Body of pancreas (tissue), 4 donors: ENCODE measurements at regions not wholly inside any gene's neighbourhood (a gene's known extent, or its start where the extent isn't known, plus 50 kb on each side); places are given as distances from the start of the nearest gene placed in this dataset.
A peak's percentile ranks its signal among the peaks of the same experiment; 100 is the strongest.
"Not testable (repeated sequence)": the region's sequence is repeated elsewhere in the genome, so short reads cannot be mapped to it uniquely, and the experiment has no call there.

Source experiments
- ATAC-seq: fragments of 150-250 bp; one replicate; pipeline ENCODE4 v1.9.1; 2016
- DNase-seq, 4 donors: peaks; one replicate each; pipeline ENCODE4 v3.0.0-alpha.2; 2019
- H3K27ac ChIP-seq, 4 donors: fragments of 200-600 bp; sonication (generic); 1 replicate in 3 of 4; 2 replicates in 1 of 4; pipeline versions ENCODE4 v1.5.1 to v1.6.1; 2016 to 2019; ENCODE audit warnings: mild to moderate bottlenecking in 1 of 4, mixed read lengths in 1 of 4, moderate library complexity in 1 of 4
- H3K27me3 ChIP-seq, 2 donors: fragments of 200-600 bp; sonication (generic); one replicate each; pipeline ENCODE4 v1.6.0; 2016; ENCODE audit warnings: mild to moderate bottlenecking in 1 of 2
- H3K36me3 ChIP-seq, 2 donors: fragments of 200-600 bp; sonication (generic); replicated peaks in 1 of 2; 2 replicates each; pipeline ENCODE4 v1.5.1; 2016; ENCODE audit warnings: low read depth in 2 of 2; ENCODE audit not compliant: insufficient read depth in 1 of 2
- H3K4me1 ChIP-seq: fragments of 200-600 bp; sonication (generic); one replicate; pipeline ENCODE4 v1.6.0; 2016
- H3K4me3 ChIP-seq, 2 donors: fragments of 200-600 bp; sonication (generic); 1 replicate in 1 of 2; 2 replicates in 1 of 2; pipeline ENCODE4 v1.5.1; 2016 to 2019
- H3K9me3 ChIP-seq, 3 donors: fragments of 200-600 bp; sonication (generic); 1 replicate in 2 of 3; 2 replicates in 1 of 3; pipeline ENCODE4 v1.5.1; 2016
- POLR2A ChIP-seq, 3 donors: fragments of 450-650 bp; IDR thresholded peaks; one replicate each; pipeline ENCODE4 v1.6.1; 2016; ENCODE audit warnings: antibody characterized with exemption in 3 of 3, mild to moderate bottlenecking in 2 of 3
- WGBS, 2 donors: methylation state at CpG; one replicate each; pipeline ENCODE4 v1.1.5; 2017; 5-methylcytosine and 5-hydroxymethylcytosine counted together
- intact Hi-C: fragments of 100-400 bp; cut with DNase I; formaldehyde crosslinking; loops from one replicate; pipeline ENCODE4 v1.15.1; 2023
- TF ChIP-seq, protein P1 (sequence below), 7 experiments: fragments of 450-650 bp in 4 of 7; fragments of 200-600 bp in 3 of 7; sonication (generic) in 3 of 7; IDR thresholded peaks; one replicate each; pipeline ENCODE4 v1.5.1; 2016 to 2019; ENCODE audit warnings: antibody characterized with exemption in 7 of 7

DNA sequence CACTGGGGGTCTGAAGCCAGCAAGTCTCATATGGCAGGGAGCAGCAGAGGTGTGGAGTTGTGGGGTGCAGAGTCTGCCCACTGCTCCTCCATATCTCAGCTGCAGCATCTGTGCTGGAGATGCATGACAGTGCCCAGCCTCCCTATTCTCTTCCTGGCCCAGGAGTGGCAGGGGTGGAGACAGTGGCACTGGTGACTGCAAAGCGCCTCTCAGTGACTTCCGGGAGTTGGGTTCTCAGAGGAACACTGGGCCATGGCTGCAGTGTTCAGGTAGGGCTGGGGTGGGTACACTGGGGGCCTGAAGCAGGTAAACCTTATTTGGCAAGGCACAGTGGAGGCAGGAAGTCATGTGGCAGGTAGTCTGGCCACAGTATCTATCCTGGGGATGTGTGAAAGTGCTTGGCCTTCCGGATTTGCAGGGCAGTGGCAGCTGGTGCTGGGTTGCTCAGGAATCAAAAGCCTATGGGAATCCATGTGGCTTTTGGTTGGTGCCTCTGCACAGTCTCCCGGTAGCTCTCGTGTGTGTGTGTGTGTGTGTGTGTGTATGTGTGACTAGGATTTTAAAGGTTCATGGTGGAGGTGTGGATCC is 60.3 kb upstream of the THUMPD2 start:
- no peaks in the 10 kb centered on the region for H3K9me3 ChIP-seq
- intact Hi-C loops: no loop called here
- ATAC-seq (no peak), DNase-seq (no peak)
- no peaks in the 10 kb centered on the region for H3K4me1 ChIP-seq
- no peaks in the 10 kb centered on the region for H3K27me3 ChIP-seq
- 70 to 80% methylated on average over 1 to 5 of the region's 5 CpGs for WGBS, 2 donors
- H3K4me3 ChIP-seq: no peak overlapping the region
- no peaks in the 10 kb centered on the region for H3K36me3 ChIP-seq
- TF ChIP-seq, protein P1, sequence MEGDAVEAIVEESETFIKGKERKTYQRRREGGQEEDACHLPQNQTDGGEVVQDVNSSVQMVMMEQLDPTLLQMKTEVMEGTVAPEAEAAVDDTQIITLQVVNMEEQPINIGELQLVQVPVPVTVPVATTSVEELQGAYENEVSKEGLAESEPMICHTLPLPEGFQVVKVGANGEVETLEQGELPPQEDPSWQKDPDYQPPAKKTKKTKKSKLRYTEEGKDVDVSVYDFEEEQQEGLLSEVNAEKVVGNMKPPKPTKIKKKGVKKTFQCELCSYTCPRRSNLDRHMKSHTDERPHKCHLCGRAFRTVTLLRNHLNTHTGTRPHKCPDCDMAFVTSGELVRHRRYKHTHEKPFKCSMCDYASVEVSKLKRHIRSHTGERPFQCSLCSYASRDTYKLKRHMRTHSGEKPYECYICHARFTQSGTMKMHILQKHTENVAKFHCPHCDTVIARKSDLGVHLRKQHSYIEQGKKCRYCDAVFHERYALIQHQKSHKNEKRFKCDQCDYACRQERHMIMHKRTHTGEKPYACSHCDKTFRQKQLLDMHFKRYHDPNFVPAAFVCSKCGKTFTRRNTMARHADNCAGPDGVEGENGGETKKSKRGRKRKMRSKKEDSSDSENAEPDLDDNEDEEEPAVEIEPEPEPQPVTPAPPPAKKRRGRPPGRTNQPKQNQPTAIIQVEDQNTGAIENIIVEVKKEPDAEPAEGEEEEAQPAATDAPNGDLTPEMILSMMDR (IDR thresholded peaks at IDR 0.05): no peak
- TF ChIP-seq POLR2A (IDR thresholded peaks at IDR 0.05): no peak
- H3K27ac ChIP-seq: no peak overlapping the region

DNA sequence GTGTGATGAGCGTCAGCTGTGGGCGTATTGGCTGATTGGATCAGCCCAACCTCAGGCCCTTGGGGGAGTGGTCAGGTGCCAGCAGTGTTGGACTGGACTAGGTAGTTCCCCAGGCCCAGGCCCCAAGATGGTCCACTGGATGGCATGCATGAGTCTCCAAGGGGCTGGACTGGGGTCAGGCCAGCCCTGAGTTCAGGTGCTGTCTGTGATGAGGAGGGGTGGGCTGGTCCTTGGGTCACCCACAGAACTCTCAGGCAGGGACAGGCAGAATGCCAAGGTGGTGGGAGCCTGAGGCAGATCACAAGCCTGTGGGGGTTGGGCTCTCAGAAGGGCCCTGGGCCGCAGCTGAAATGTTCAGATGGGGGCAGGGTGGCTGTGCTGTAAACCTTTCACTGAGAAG is 59.5 kb upstream of the THUMPD2 start:
- Histone ChIP-seq H3K9me3 (no peaks in the 10 kb centered on the region), H3K36me3 (no peaks in the 10 kb centered on the region), H3K27ac (no peak overlapping the region), H3K4me1 (no peaks in the 10 kb centered on the region), H3K27me3 (no peaks in the 10 kb centered on the region), H3K4me3 (no peak overlapping the region)
- DNase-seq (no peak), ATAC-seq (no peak)
- WGBS, 2 donors: 94 to 97% methylated on average over 2 to 3 of the region's 3 CpGs
- TF ChIP-seq, protein P1 (IDR thresholded peaks at IDR 0.05): no peak
- no peak for TF ChIP-seq POLR2A (IDR thresholded peaks at IDR 0.05)
- intact Hi-C loops: no loop called here

DNA sequence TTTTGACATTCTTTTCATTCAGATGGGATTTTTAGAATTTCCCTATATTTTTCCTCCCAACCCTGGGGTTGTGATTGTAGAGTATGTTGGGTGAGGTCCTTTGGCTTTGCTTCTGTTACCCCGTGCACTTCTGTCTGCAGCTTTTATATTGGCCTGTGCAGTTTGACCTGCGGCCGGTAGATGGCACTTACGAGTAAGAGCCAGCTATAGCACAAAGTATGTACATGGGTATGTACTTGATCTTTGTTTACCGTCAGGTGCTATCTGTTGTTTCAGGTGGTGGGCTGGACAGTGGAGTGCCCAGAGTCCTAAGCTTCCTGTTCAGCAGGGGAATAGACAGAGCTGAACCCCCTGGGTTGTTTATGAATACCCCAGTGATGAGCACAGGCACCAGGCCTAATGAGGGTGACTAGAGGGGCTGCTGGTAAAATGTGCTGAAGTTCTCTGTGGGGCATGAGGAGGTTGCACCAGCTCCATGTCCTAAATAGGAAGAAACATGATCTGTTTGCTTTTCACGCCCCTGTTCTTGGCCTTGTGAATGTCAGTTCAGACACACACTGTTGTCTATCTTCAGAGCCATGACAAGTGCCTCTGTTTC is 58.9 kb upstream of the THUMPD2 start:
- no peaks in the 10 kb centered on the region for H3K9me3 ChIP-seq
- no peak overlapping the region for H3K4me3 ChIP-seq
- WGBS, 2 donors: 26 to 40% methylated on average over 6 of the region's 6 CpGs
- DNase-seq: peak in 3 of 4 donors; percentile 13 to 35 (median 19)
- no peak overlapping the region for H3K27ac ChIP-seq
- no peaks in the 10 kb centered on the region for H3K4me1 ChIP-seq
- intact Hi-C loops: no loop called here
- no peaks in the 10 kb centered on the region for H3K27me3 ChIP-seq
- ATAC-seq: peak; percentile 55
- TF ChIP-seq POLR2A (IDR thresholded peaks at IDR 0.05): no peak
- TF ChIP-seq, protein P1 (IDR thresholded peaks at IDR 0.05): peak; percentile 17 to 70 (median 50)
- H3K36me3 ChIP-seq: no peaks in the 10 kb centered on the region

DNA sequence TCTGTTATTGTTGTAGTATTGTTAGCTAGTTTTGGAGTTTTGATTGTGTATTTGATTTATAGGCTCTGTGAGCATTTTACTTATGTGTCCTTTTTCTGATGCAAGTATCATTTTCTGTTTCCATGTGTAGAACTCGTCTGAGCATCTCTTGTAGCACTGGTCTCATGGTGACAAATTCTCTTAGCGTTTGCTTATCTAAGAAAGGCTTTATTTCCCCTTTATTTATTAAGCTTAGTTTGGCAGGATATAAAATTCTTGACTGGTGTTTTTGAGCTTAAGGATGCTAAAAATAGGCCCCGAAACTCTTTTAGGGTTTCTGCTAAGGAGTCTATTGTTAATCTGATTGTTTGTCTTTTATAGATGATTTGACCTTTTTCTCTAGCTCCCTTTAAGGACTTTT is 57.6 kb upstream of the THUMPD2 start:
- no peaks in the 10 kb centered on the region for H3K4me1 ChIP-seq
- no peaks in the 10 kb centered on the region for H3K27me3 ChIP-seq
- no peak for DNase-seq
- no peak overlapping the region for H3K27ac ChIP-seq
- no peaks in the 10 kb centered on the region for H3K9me3 ChIP-seq
- H3K36me3 ChIP-seq: no peaks in the 10 kb centered on the region
- WGBS, 2 donors: 70 to 72% methylated on average over 3 of the region's 3 CpGs
- TF ChIP-seq, protein P1 (IDR thresholded peaks at IDR 0.05): no peak
- TF ChIP-seq POLR2A (IDR thresholded peaks at IDR 0.05): no peak
- no peak for ATAC-seq
- intact Hi-C loops: no loop called here
- H3K4me3 ChIP-seq: no peak overlapping the region

DNA sequence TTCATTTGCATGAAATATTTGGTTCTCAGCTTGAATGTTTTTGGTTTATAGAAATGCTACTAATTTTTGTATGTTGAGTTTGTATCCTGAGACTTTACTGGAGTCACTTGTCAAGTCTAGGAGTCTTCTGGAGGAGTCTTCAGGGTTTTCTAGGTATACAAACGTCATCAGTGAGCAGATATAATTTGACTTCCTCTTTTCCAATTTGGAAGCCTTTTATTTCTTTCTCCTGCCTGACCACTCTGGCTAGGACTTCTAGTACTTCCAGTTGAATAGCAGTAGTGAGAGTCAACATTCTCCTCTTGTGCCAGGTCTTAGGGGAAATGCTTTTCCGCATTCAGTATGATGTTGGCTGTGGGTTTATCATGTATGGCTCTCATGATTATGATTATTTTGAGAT is 55.4 kb upstream of the THUMPD2 start:
- Histone ChIP-seq H3K36me3 (no peaks in the 10 kb centered on the region), H3K9me3 (no peaks in the 10 kb centered on the region), H3K4me3 (no peak overlapping the region), H3K4me1 (no peaks in the 10 kb centered on the region), H3K27me3 (no peaks in the 10 kb centered on the region), H3K27ac (no peak overlapping the region)
- no peak for DNase-seq
- WGBS, 2 donors: 87 to 88% methylated on average over 2 of the region's 2 CpGs
- intact Hi-C loops: no loop called here
- no peak for TF ChIP-seq POLR2A (IDR thresholded peaks at IDR 0.05)
- TF ChIP-seq, protein P1 (IDR thresholded peaks at IDR 0.05): no peak
- no peak for ATAC-seq

DNA sequence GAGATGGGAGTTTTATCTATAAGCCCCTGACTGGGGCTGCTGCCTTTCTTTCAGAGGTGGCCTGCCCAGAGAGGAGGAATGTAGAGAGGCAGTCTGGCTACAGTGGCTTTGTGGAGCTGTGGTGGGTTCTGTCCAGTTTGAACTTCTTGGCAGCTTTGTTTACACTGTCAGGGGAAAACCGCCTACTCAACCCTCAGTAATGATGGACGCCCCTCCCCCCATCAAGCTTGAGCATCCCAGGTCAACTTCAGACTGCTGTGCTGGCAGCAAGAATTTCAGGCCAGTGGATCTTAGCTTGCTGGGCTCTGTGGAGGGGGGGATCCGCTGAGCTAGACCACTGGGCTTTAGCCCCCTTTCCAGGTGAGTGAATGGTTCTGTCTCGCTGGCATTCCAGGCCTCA is 51.6 kb upstream of the THUMPD2 start:
- whole genome bisulfite sequencing, 2 donors: 51% methylated on average over 4 of the region's 4 CpGs; no CpG with 5 or more reads in 1 of the 2 donors
- H3K9me3 ChIP-seq, ATAC-seq, intact Hi-C loops, DNase-seq, H3K4me3 ChIP-seq, H3K4me1 ChIP-seq, H3K36me3 ChIP-seq, H3K27ac ChIP-seq, H3K27me3 ChIP-seq: not testable (repeated sequence)
